ENCODE measurements at regions not wholly inside any gene's neighbourhood (a gene's known extent, or its start where the extent isn't known, plus 50 kb on each side); places are given as distances from the start of the nearest gene placed in this dataset.

DNA sequence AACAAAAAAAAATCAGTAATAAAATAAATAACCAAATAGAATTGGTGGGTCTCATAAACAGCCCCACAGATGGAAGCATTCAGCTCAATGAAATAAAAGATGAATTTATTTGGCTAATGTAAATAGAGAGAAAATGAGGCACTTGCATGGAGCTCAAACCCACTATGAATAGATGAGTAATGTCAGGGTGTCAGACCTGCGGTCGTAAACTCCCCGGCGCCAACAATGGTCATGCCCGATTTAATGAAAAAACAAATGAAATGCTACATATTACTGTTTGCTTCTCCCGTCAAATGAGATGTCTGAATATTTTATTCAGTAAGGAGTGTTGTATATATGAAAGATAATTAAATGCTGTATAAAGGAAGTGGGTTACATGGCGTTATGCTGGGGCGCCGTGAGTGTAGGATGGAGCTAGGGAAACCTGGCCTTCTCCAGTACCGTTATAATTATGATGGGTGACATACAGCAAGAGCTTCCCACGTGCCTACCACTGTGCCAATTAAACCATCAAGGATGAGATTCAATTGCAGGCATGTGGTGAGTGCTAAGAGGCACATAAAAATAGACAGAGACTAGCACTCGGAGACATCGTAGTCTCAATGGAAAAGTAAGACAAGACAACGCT is 648.1 kb downstream of the BCL11B start:
- no peak overlapping the region for H3K56ac ChIP-seq (ENCODE audit: extremely low read depth, insufficient read depth, low read length)
- H2AFZ ChIP-seq (replicated peaks; ENCODE audit: low read length, poor library complexity) = no peak overlapping the region
- no peak overlapping the region for H2BK20ac ChIP-seq (ENCODE audit: low read depth, low read length)
- in situ Hi-C loops (cut with MboI; ENCODE audit: low sequenced_read_pairs) = no loop called here
- H4K20me1 ChIP-seq (ENCODE audit: insufficient read depth, low read length) = no peaks in the 10 kb centered on the region
- H3K23ac ChIP-seq (ENCODE audit: low read depth, low read length) = no peak overlapping the region
- H2BK15ac ChIP-seq (ENCODE audit: low read depth, low read length) = no peak overlapping the region
- ChIA-PET CTCF (no interaction called here), POLR2A (ENCODE audit: unreplicated experiment) (no interaction called here)
- no peak for DNase-seq
- no peak overlapping the region for H2AK9ac ChIP-seq (replicated peaks; ENCODE audit: low read depth, low read length, poor library complexity)
- H3K27ac ChIP-seq (ENCODE audit: insufficient read depth, low read length) = no peak overlapping the region
- H3K18ac ChIP-seq (ENCODE audit: low read depth, low read length) = no peak overlapping the region
- H2BK5ac ChIP-seq (ENCODE audit: low read depth, low read length, poor library complexity, severe bottlenecking) = no peak overlapping the region
- H3K9me1 ChIP-seq (ENCODE audit: insufficient read depth, low read length) = no peaks in the 10 kb centered on the region
- H3K9me3 ChIP-seq (ENCODE audit: control insufficient read depth, insufficient read depth, low read length) = peaks cover 9% of the 10 kb centered on the region
- WGBS, 2 experiments (ENCODE audit: extremely low coverage in 2 of 2, insufficient read length in 1 of 2) = no CpG with 5 or more reads among the region's 14 CpGs
- no peak overlapping the region for H3K4ac ChIP-seq (ENCODE audit: low read depth, low read length)
- no peak overlapping the region for H2BK120ac ChIP-seq (ENCODE audit: low read depth, low read length)
- BruUV-seq (replicated peaks) = no TSS peak
- H3K36me3 ChIP-seq (ENCODE audit: control insufficient read depth, insufficient read depth, low read length) = no peaks in the 10 kb centered on the region
- TF ChIP-seq CHD1 (IDR thresholded peaks at IDR 0.05; ENCODE audit: low read depth, low read length) = no peak
- TF ChIP-seq ELK1 (IDR thresholded peaks at IDR 0.05; ENCODE audit: borderline replicate concordance, low read depth, low read length) = no peak
- no peak for TF ChIP-seq SMC3 (IDR thresholded peaks at IDR 0.05; ENCODE audit: low read depth, low read length)
- TF ChIP-seq RCOR1 (IDR thresholded peaks at IDR 0.05; ENCODE audit: insufficient replicate concordance, low read length) = no peak
- TF ChIP-seq FOS (IDR thresholded peaks at IDR 0.05; ENCODE audit: low read depth, low read length) = no peak
- TF ChIP-seq, protein P1, sequence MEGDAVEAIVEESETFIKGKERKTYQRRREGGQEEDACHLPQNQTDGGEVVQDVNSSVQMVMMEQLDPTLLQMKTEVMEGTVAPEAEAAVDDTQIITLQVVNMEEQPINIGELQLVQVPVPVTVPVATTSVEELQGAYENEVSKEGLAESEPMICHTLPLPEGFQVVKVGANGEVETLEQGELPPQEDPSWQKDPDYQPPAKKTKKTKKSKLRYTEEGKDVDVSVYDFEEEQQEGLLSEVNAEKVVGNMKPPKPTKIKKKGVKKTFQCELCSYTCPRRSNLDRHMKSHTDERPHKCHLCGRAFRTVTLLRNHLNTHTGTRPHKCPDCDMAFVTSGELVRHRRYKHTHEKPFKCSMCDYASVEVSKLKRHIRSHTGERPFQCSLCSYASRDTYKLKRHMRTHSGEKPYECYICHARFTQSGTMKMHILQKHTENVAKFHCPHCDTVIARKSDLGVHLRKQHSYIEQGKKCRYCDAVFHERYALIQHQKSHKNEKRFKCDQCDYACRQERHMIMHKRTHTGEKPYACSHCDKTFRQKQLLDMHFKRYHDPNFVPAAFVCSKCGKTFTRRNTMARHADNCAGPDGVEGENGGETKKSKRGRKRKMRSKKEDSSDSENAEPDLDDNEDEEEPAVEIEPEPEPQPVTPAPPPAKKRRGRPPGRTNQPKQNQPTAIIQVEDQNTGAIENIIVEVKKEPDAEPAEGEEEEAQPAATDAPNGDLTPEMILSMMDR (conservative IDR thresholded peaks at IDR 0.05; ENCODE audit: low read depth, low read length) = no peak
- H3K4me2 ChIP-seq (ENCODE audit: low read depth, low read length) = no peak overlapping the region
- H3K27me3 ChIP-seq (ENCODE audit: control insufficient read depth, insufficient read depth, low read length) = no peaks in the 10 kb centered on the region
- ATAC-seq (ENCODE audit: low read depth) = no peak
- H2AK5ac ChIP-seq (ENCODE audit: low read depth, low read length) = no peak overlapping the region
- dilution Hi-C loops (cut with HindIII; ENCODE audit: low sequenced_read_pairs, unreplicated experiment) = no loop called here
- no peaks in the 10 kb centered on the region for H3K79me1 ChIP-seq (ENCODE audit: low read depth in 1 of 2, low read length in 2 of 2)
- H4K91ac ChIP-seq (ENCODE audit: insufficient read depth, low read depth, low read length) = no peak overlapping the region
- H3K9ac ChIP-seq (ENCODE audit: low read depth, low read length) = no peak overlapping the region
- H3K14ac ChIP-seq (replicated peaks; ENCODE audit: low read depth, low read length) = no peak overlapping the region
- intact Hi-C loops (cut with micrococcal nuclease) = no loop called here
- H4K5ac ChIP-seq (ENCODE audit: low read depth, low read length) = no peak overlapping the region
- no peaks in the 10 kb centered on the region for H3K4me1 ChIP-seq (ENCODE audit: control insufficient read depth, insufficient read depth, low read length)
- H4K8ac ChIP-seq (ENCODE audit: low read depth in 2 of 2, low read length in 2 of 2) = no peak overlapping the region
- H3K4me3 ChIP-seq (ENCODE audit: insufficient read depth, low read depth, low read length) = no peak overlapping the region

All from IMR-90 (cell line).